ENCODE measurements at regions not wholly inside any gene's neighbourhood (a gene's known extent, or its start where the extent isn't known, plus 50 kb on each side); places are given as distances from the start of the nearest gene placed in this dataset.

GRCh38 chr6:2434116-2434515, 188.7 kb upstream of the GMDS start:
- H3K4me1 ChIP-seq (ENCODE audit: control insufficient read depth in 2 of 2, insufficient read depth in 1 of 2, low read depth in 1 of 2, low read length in 2 of 2) = peaks cover 0 to 8% of the 10 kb centered on the region in 2 donors
- H4K91ac ChIP-seq (ENCODE audit: low read depth, low read length, poor library complexity) = no peak overlapping the region
- peak overlapping the region; percentile 1 for H2AK5ac ChIP-seq (ENCODE audit: low read depth, low read length)
- no CpG with 5 or more reads among the region's 6 CpGs for WGBS, 2 donors (ENCODE audit: extremely low coverage in 2 of 2, insufficient read length in 2 of 2, insufficient replicate concordance in 1 of 2)
- peak overlapping the region; percentile 7 for H3K18ac ChIP-seq (ENCODE audit: low read length)
- H3K4ac ChIP-seq (ENCODE audit: low read length) = no peak overlapping the region
- H2BK5ac ChIP-seq (ENCODE audit: low read length) = peak overlapping the region; percentile 95
- H3K9me3 ChIP-seq (replicated peaks in 1 of 2; ENCODE audit: control insufficient read depth in 2 of 2, insufficient read depth in 1 of 2, low read depth in 1 of 2, low read length in 2 of 2) = no peaks in the 10 kb centered on the region
- H2BK120ac ChIP-seq (ENCODE audit: low read depth, low read length) = no peak overlapping the region
- peak overlapping the region; percentile 87 for H4K8ac ChIP-seq (ENCODE audit: low read depth, low read length)
- no peak overlapping the region for H3K9ac ChIP-seq (ENCODE audit: low read depth, low read length, poor library complexity)
- H2BK15ac ChIP-seq (ENCODE audit: low read length) = peak overlapping the region; percentile 11
- no peaks in the 10 kb centered on the region for H3K79me1 ChIP-seq (ENCODE audit: low read depth, low read length)
- peaks cover 0 to 2% (median 0%) of the 10 kb centered on the region in 3 experiments for H3K27me3 ChIP-seq (ENCODE audit: control insufficient read depth in 3 of 3, insufficient read depth in 3 of 3, low read depth in 1 of 3, low read length in 3 of 3)
- H3K4me2 ChIP-seq (ENCODE audit: insufficient read depth, low read length, poor library complexity, severe bottlenecking) = no peak overlapping the region
- no peaks in the 10 kb centered on the region for H3K36me3 ChIP-seq (replicated peaks in 1 of 2; ENCODE audit: control insufficient read depth in 2 of 2, insufficient read depth in 2 of 2, low read length in 2 of 2)
- H3K27ac ChIP-seq (replicated peaks; ENCODE audit: low read length) = no peak overlapping the region
- H3K23ac ChIP-seq (ENCODE audit: low read depth, low read length, poor library complexity) = peak overlapping the region; percentile 9
- no peak overlapping the region for H2AFZ ChIP-seq (ENCODE audit: low read length)
- DNase-seq (ENCODE audit: low spot score) = no peak
- peak overlapping the region; percentile 72 for H3K14ac ChIP-seq (ENCODE audit: low read length)
- no peak overlapping the region for H2BK12ac ChIP-seq (ENCODE audit: low read length)
- H3K4me3 ChIP-seq (ENCODE audit: low read length in 2 of 2) = no peak overlapping the region

DNA sequence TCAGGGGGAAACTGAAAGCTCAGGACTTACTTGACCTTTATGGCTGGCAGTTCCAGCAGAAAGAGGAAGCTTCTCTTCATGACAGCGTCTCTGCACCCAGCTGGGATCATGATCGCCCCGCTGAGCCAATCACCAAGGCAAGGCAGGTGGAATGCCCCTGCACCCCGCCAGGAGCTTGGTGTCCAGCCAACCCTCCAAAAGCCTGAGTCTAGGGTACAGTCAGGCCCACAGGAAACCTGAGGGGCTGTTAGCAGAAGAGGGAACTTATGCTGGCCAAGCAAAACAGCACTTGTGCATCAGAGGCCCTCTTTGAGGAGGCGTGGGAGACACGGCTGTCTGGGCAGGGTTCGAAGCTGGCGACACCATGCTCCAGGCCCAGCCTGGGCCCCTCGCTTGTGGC, 188.3 kb upstream of the GMDS start:
- no peak overlapping the region for H3K14ac ChIP-seq (ENCODE audit: low read length)
- DNase-seq (ENCODE audit: low spot score) = no peak
- H3K23ac ChIP-seq (ENCODE audit: low read depth, low read length, poor library complexity) = peak overlapping the region; percentile 9
- WGBS, 2 donors (ENCODE audit: extremely low coverage in 2 of 2, insufficient read length in 2 of 2, insufficient replicate concordance in 1 of 2) = no CpG with 5 or more reads among the region's 9 CpGs
- no peak overlapping the region for H3K4me3 ChIP-seq (ENCODE audit: low read length in 2 of 2)
- H3K27me3 ChIP-seq (ENCODE audit: control insufficient read depth in 3 of 3, insufficient read depth in 3 of 3, low read depth in 1 of 3, low read length in 3 of 3) = peaks cover 0 to 2% (median 0%) of the 10 kb centered on the region in 3 experiments
- H2AFZ ChIP-seq (ENCODE audit: low read length) = no peak overlapping the region
- no peaks in the 10 kb centered on the region for H3K9me3 ChIP-seq (replicated peaks in 1 of 2; ENCODE audit: control insufficient read depth in 2 of 2, insufficient read depth in 1 of 2, low read depth in 1 of 2, low read length in 2 of 2)
- H3K36me3 ChIP-seq (replicated peaks in 1 of 2; ENCODE audit: control insufficient read depth in 2 of 2, insufficient read depth in 2 of 2, low read length in 2 of 2) = no peaks in the 10 kb centered on the region
- no peak overlapping the region for H2AK5ac ChIP-seq (ENCODE audit: low read depth, low read length)
- H3K4me2 ChIP-seq (ENCODE audit: insufficient read depth, low read length, poor library complexity, severe bottlenecking) = no peak overlapping the region
- H2BK120ac ChIP-seq (ENCODE audit: low read depth, low read length) = no peak overlapping the region
- no peak overlapping the region for H4K8ac ChIP-seq (ENCODE audit: low read depth, low read length)
- no peak overlapping the region for H2BK12ac ChIP-seq (ENCODE audit: low read length)
- no peaks in the 10 kb centered on the region for H3K79me1 ChIP-seq (ENCODE audit: low read depth, low read length)
- H4K91ac ChIP-seq (ENCODE audit: low read depth, low read length, poor library complexity) = no peak overlapping the region
- no peak overlapping the region for H3K9ac ChIP-seq (ENCODE audit: low read depth, low read length, poor library complexity)
- peaks cover 0 to 8% of the 10 kb centered on the region in 2 donors for H3K4me1 ChIP-seq (ENCODE audit: control insufficient read depth in 2 of 2, insufficient read depth in 1 of 2, low read depth in 1 of 2, low read length in 2 of 2)
- H3K27ac ChIP-seq (replicated peaks; ENCODE audit: low read length) = no peak overlapping the region
- no peak overlapping the region for H3K4ac ChIP-seq (ENCODE audit: low read length)
- peak overlapping the region; percentile 44 for H3K18ac ChIP-seq (ENCODE audit: low read length)
- H2BK5ac ChIP-seq (ENCODE audit: low read length) = peak overlapping the region; percentile 95
- peak overlapping the region; percentile 11 for H2BK15ac ChIP-seq (ENCODE audit: low read length)

DNA sequence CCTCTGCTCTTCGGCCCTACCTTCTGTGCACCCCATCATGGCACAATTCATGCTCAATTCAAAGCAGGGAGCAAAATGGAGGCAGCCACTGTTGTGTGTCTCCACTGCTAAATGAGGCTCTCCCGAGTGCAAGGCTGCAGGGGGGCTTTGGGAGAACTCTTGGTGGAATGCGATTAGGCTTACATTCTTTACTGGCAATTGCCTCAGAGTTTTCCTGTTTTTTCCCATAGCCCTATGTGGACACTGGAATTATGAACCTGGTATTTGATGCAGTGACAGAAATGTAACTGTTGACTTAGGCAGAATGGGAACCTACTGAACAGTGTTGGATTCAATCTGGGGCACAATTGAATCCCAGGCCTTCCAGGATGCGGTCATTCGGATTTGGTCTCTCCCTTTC, 187.9 kb upstream of the GMDS start:
- Histone ChIP-seq H3K14ac (ENCODE audit: low read length) (no peak overlapping the region), H3K18ac (ENCODE audit: low read length) (no peak overlapping the region), H3K27ac (replicated peaks; ENCODE audit: low read length) (no peak overlapping the region), H3K4ac (ENCODE audit: low read length) (no peak overlapping the region), H2BK15ac (ENCODE audit: low read length) (no peak overlapping the region), H3K9me3 (replicated peaks in 1 of 2; ENCODE audit: control insufficient read depth in 2 of 2, insufficient read depth in 1 of 2, low read depth in 1 of 2, low read length in 2 of 2) (no peaks in the 10 kb centered on the region), H3K4me2 (ENCODE audit: insufficient read depth, low read length, poor library complexity, severe bottlenecking) (no peak overlapping the region), H3K9ac (ENCODE audit: low read depth, low read length, poor library complexity) (no peak overlapping the region), H2BK120ac (ENCODE audit: low read depth, low read length) (no peak overlapping the region), H2BK5ac (ENCODE audit: low read length) (no peak overlapping the region), H4K91ac (ENCODE audit: low read depth, low read length, poor library complexity) (no peak overlapping the region), H4K8ac (ENCODE audit: low read depth, low read length) (no peak overlapping the region), H2BK12ac (ENCODE audit: low read length) (no peak overlapping the region), H3K36me3 (replicated peaks in 1 of 2; ENCODE audit: control insufficient read depth in 2 of 2, insufficient read depth in 2 of 2, low read length in 2 of 2) (no peaks in the 10 kb centered on the region), H3K4me1 (ENCODE audit: control insufficient read depth in 2 of 2, insufficient read depth in 1 of 2, low read depth in 1 of 2, low read length in 2 of 2) (peaks cover 0 to 8% of the 10 kb centered on the region in 2 donors), H3K27me3 (ENCODE audit: control insufficient read depth in 3 of 3, insufficient read depth in 3 of 3, low read depth in 1 of 3, low read length in 3 of 3) (peaks cover 0 to 2% (median 0%) of the 10 kb centered on the region in 3 experiments), H3K79me1 (ENCODE audit: low read depth, low read length) (no peaks in the 10 kb centered on the region), H2AFZ (ENCODE audit: low read length) (no peak overlapping the region), H2AK5ac (ENCODE audit: low read depth, low read length) (no peak overlapping the region), H3K4me3 (ENCODE audit: low read length in 2 of 2) (no peak overlapping the region), H3K23ac (ENCODE audit: low read depth, low read length, poor library complexity) (no peak overlapping the region)
- no CpG with 5 or more reads among the region's 5 CpGs for WGBS, 2 donors (ENCODE audit: extremely low coverage in 2 of 2, insufficient read length in 2 of 2, insufficient replicate concordance in 1 of 2)
- DNase-seq (ENCODE audit: low spot score) = no peak

- Histone ChIP-seq H3K4me3 (ENCODE audit: low read length in 2 of 2) (no peak overlapping the region), H2BK5ac (ENCODE audit: low read length) (no peak overlapping the region), H3K36me3 (replicated peaks in 1 of 2; ENCODE audit: control insufficient read depth in 2 of 2, insufficient read depth in 2 of 2, low read length in 2 of 2) (no peaks in the 10 kb centered on the region), H2AK5ac (ENCODE audit: low read depth, low read length) (no peak overlapping the region), H3K9ac (ENCODE audit: low read depth, low read length, poor library complexity) (no peak overlapping the region), H3K4ac (ENCODE audit: low read length) (no peak overlapping the region), H2BK120ac (ENCODE audit: low read depth, low read length) (no peak overlapping the region), H3K27me3 (ENCODE audit: control insufficient read depth in 3 of 3, insufficient read depth in 3 of 3, low read depth in 1 of 3, low read length in 3 of 3) (peaks cover 0 to 2% (median 0%) of the 10 kb centered on the region in 3 experiments), H3K27ac (replicated peaks; ENCODE audit: low read length) (no peak overlapping the region), H2BK12ac (ENCODE audit: low read length) (no peak overlapping the region), H3K4me1 (ENCODE audit: control insufficient read depth in 2 of 2, insufficient read depth in 1 of 2, low read depth in 1 of 2, low read length in 2 of 2) (peaks cover 0 to 8% of the 10 kb centered on the region in 2 donors), H4K91ac (ENCODE audit: low read depth, low read length, poor library complexity) (no peak overlapping the region), H3K9me3 (replicated peaks in 1 of 2; ENCODE audit: control insufficient read depth in 2 of 2, insufficient read depth in 1 of 2, low read depth in 1 of 2, low read length in 2 of 2) (no peaks in the 10 kb centered on the region), H3K4me2 (ENCODE audit: insufficient read depth, low read length, poor library complexity, severe bottlenecking) (no peak overlapping the region), H3K18ac (ENCODE audit: low read length) (no peak overlapping the region), H4K8ac (ENCODE audit: low read depth, low read length) (no peak overlapping the region), H2BK15ac (ENCODE audit: low read length) (no peak overlapping the region), H3K79me1 (ENCODE audit: low read depth, low read length) (no peaks in the 10 kb centered on the region), H2AFZ (ENCODE audit: low read length) (no peak overlapping the region), H3K23ac (ENCODE audit: low read depth, low read length, poor library complexity) (no peak overlapping the region), H3K14ac (ENCODE audit: low read length) (no peak overlapping the region)
- no peak for DNase-seq (ENCODE audit: low spot score)
- no CpG with 5 or more reads among the region's 5 CpGs for WGBS, 2 donors (ENCODE audit: extremely low coverage in 2 of 2, insufficient read length in 2 of 2, insufficient replicate concordance in 1 of 2)
These were observed 186.9 kb upstream of the GMDS start for GRCh38 chr6:2432292-2432691.
